Smooth muscle cell (in vitro differentiated cells): ENCODE measurements at regions not wholly inside any gene's neighbourhood (a gene's known extent, or its start where the extent isn't known, plus 50 kb on each side); places are given as distances from the start of the nearest gene placed in this dataset.

Experiments used
- DNase-seq: peaks from one replicate; lab custom pipeline; 2025; ENCODE audit not compliant: unreplicated experiment; lab: John Stamatoyannopoulos, UW
- H2AFZ ChIP-seq: fragments of 200-600 bp; sonication (generic); 2 replicates; pipeline ENCODE4 v1.6.0; 2016; ENCODE audit warnings: antibody characterized with exemption, low read depth, mild to moderate bottlenecking
- H3F3A ChIP-seq: fragments of 200-600 bp; sonication (generic); 2 replicates; pipeline ENCODE4 v1.6.0; 2017; ENCODE audit warnings: antibody characterized with exemption, low read depth
- H3K27ac ChIP-seq: fragments of 200-600 bp; sonication (generic); 2 replicates; pipeline ENCODE4 v1.5.1; 2016; ENCODE audit warnings: low read depth, mild to moderate bottlenecking
- H3K27me3 ChIP-seq: fragments of 200-600 bp; sonication (generic); 2 replicates; pipeline ENCODE4 v1.6.1; 2016; ENCODE audit warnings: low read depth, mild to moderate bottlenecking
- H3K36me3 ChIP-seq: fragments of 200-600 bp; sonication (generic); 2 replicates; pipeline ENCODE4 v1.5.1; 2016; ENCODE audit warnings: low read depth
- H3K4me1 ChIP-seq: fragments of 200-600 bp; sonication (generic); 2 replicates; pipeline ENCODE4 v1.5.1; 2016; ENCODE audit warnings: low read depth
- H3K4me2 ChIP-seq: fragments of 200-600 bp; sonication (generic); 2 replicates; pipeline ENCODE4 v1.6.0; 2016; ENCODE audit warnings: mild to moderate bottlenecking
- H3K4me3 ChIP-seq: fragments of 200-600 bp; sonication (generic); 2 replicates; pipeline ENCODE4 v1.5.1; 2016; ENCODE audit warnings: mild to moderate bottlenecking
- H3K79me2 ChIP-seq: fragments of 200-600 bp; sonication (generic); 2 replicates; pipeline ENCODE4 v1.6.0; 2016; ENCODE audit warnings: low read depth, mild to moderate bottlenecking
- H3K9ac ChIP-seq: fragments of 200-600 bp; sonication (generic); 2 replicates; pipeline ENCODE4 v1.6.0; 2016; ENCODE audit warnings: low read depth
- H3K9me3 ChIP-seq: fragments of 200-600 bp; sonication (generic); replicated peaks from 2 replicates; pipeline ENCODE4 v1.5.1; 2016; ENCODE audit warnings: low read depth
- H4K20me1 ChIP-seq: fragments of 200-600 bp; sonication (generic); 2 replicates; pipeline ENCODE4 v1.6.0; 2016; ENCODE audit warnings: low read depth
- WGBS: methylation state at CpG from one replicate; pipeline ENCODE4 v1.1.7; 2016; ENCODE audit warnings: low lambda C conversion rate; 5-methylcytosine and 5-hydroxymethylcytosine counted together
- TF ChIP-seq, protein P1 (sequence below): fragments of 200-600 bp; sonication (generic); IDR thresholded peaks from 2 replicates; pipeline ENCODE4 v1.5.1; 2017; ENCODE audit warnings: borderline replicate concordance, mild to moderate bottlenecking, antibody characterized with exemption; ENCODE audit not compliant: insufficient read depth, poor library complexity, severe bottlenecking

DNA sequence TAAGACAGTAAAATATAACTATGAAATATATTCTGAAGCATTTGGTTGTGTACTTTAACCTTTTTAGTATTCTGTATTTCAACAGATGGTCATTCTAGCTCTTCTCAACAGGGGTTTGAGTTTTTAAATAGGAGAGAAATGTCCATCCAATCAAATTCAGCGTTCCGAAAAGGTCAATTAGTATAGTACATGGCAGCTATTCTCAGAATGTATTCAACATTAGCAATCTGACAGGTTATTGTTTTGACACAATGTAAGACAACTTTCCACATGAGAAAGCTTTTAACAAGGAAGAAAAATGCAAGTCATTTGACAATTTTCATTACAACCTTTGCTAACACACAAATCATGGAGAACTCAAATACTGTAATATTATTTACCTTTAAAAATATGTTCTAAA lies 996.3 kb upstream of the CDH10 start:
- H3K27ac ChIP-seq = no peak overlapping the region
- 98% methylated on average over 2 of the region's 2 CpGs for WGBS
- H3K9ac ChIP-seq = no peak overlapping the region
- no peak overlapping the region for H3K4me2 ChIP-seq
- TF ChIP-seq, protein P1, sequence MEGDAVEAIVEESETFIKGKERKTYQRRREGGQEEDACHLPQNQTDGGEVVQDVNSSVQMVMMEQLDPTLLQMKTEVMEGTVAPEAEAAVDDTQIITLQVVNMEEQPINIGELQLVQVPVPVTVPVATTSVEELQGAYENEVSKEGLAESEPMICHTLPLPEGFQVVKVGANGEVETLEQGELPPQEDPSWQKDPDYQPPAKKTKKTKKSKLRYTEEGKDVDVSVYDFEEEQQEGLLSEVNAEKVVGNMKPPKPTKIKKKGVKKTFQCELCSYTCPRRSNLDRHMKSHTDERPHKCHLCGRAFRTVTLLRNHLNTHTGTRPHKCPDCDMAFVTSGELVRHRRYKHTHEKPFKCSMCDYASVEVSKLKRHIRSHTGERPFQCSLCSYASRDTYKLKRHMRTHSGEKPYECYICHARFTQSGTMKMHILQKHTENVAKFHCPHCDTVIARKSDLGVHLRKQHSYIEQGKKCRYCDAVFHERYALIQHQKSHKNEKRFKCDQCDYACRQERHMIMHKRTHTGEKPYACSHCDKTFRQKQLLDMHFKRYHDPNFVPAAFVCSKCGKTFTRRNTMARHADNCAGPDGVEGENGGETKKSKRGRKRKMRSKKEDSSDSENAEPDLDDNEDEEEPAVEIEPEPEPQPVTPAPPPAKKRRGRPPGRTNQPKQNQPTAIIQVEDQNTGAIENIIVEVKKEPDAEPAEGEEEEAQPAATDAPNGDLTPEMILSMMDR = no peak
- H3K9me3 ChIP-seq = no peaks in the 10 kb centered on the region
- H4K20me1 ChIP-seq = no peaks in the 10 kb centered on the region
- H3K79me2 ChIP-seq = no peaks in the 10 kb centered on the region
- H3K4me3 ChIP-seq = no peak overlapping the region
- no peak for DNase-seq
- no peaks in the 10 kb centered on the region for H3K27me3 ChIP-seq
- H3F3A ChIP-seq = no peaks in the 10 kb centered on the region
- H3K4me1 ChIP-seq = no peaks in the 10 kb centered on the region
- H3K36me3 ChIP-seq = no peaks in the 10 kb centered on the region
- no peak overlapping the region for H2AFZ ChIP-seq

DNA sequence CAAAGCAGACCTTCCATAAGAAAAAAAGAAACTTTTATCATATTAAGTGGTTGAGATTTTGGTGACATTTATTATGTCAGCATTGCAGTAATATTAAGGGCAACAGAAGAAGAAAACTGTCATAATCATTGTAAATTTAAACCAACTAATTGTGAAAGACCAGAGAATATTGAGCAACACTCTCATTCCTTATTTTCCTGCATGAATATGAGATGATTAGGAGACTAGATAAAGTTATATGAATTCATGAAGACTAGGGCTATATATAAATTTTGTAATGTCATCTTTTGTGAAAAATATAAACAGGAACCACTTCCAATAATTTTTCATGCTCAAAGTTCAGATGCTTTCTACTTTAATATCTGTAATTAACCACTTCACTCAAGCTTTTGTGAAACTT lies 974.5 kb upstream of the CDH10 start:
- Histone ChIP-seq H3K4me1 (no peaks in the 10 kb centered on the region), H3K27ac (no peak overlapping the region), H4K20me1 (no peaks in the 10 kb centered on the region), H3K4me3 (no peak overlapping the region), H2AFZ (no peak overlapping the region), H3F3A (no peaks in the 10 kb centered on the region), H3K27me3 (no peaks in the 10 kb centered on the region), H3K4me2 (no peak overlapping the region), H3K79me2 (no peaks in the 10 kb centered on the region), H3K9ac (no peak overlapping the region), H3K36me3 (no peaks in the 10 kb centered on the region), H3K9me3 (no peaks in the 10 kb centered on the region)
- no peak for DNase-seq
- TF ChIP-seq, protein P1 = no peak

DNA sequence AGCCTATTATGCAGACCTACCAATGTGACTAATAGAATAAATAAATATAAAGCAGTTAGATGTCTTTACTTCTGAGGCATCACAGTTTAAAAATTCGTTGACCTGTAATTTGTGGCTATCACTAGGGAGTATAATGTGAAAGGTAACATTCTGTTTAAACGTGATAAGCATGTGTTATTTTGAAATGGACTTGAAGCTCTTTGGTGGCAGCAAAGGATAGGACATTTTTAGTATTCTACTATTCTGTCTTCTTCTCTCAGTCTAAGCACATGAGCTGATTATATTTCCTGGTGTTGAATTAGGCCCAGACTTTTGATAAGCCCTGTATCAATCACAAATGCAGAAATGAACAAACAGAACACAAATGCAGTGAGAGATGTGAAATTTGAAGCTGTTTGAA lies 974.0 kb upstream of the CDH10 start:
- H3K36me3 ChIP-seq = no peaks in the 10 kb centered on the region
- H3K4me2 ChIP-seq = no peak overlapping the region
- H3K27me3 ChIP-seq = no peaks in the 10 kb centered on the region
- no peaks in the 10 kb centered on the region for H3F3A ChIP-seq
- no peak for DNase-seq
- no peaks in the 10 kb centered on the region for H3K9me3 ChIP-seq
- 73% methylated on average over 2 of the region's 2 CpGs for whole genome bisulfite sequencing
- no peaks in the 10 kb centered on the region for H3K79me2 ChIP-seq
- H3K27ac ChIP-seq = no peak overlapping the region
- no peak overlapping the region for H3K9ac ChIP-seq
- TF ChIP-seq, protein P1 = no peak
- H4K20me1 ChIP-seq = no peaks in the 10 kb centered on the region
- H3K4me1 ChIP-seq = no peaks in the 10 kb centered on the region
- no peak overlapping the region for H2AFZ ChIP-seq
- H3K4me3 ChIP-seq = no peak overlapping the region

DNA sequence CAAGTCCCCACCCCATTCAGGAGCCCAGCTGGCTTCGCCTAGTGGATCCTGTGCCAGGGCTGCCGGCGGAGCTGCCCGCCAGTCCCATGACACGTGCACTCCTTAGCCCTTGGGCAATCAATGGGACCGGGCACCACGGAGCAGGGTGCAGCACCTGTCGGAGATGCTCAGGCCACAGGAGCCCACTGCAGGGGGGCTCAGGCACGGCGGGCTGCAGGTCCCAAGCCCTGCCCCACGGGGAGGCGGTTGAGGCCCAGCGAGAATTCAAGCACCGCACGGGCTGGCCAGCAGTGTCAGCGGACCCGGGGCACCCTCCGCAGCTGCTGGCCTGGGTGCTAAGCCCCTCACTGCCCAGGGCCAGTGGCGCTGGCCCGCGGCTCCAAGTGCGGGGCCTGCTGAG lies 969.7 kb upstream of the CDH10 start:
- 94% methylated on average over 22 of the region's 22 CpGs for WGBS
- no peak overlapping the region for H2AFZ ChIP-seq
- TF ChIP-seq, protein P1 = no peak
- H3K36me3 ChIP-seq = no peaks in the 10 kb centered on the region
- H3K4me2 ChIP-seq = no peak overlapping the region
- H3K27me3 ChIP-seq = no peaks in the 10 kb centered on the region
- H3K4me1 ChIP-seq = no peaks in the 10 kb centered on the region
- no peak overlapping the region for H3K27ac ChIP-seq
- no peaks in the 10 kb centered on the region for H3F3A ChIP-seq
- no peaks in the 10 kb centered on the region for H4K20me1 ChIP-seq
- H3K79me2 ChIP-seq = no peaks in the 10 kb centered on the region
- H3K9ac ChIP-seq = no peak overlapping the region
- H3K4me3 ChIP-seq = no peak overlapping the region
- no peak for DNase-seq
- H3K9me3 ChIP-seq = no peaks in the 10 kb centered on the region
